Mammary epithelial cell (primary cell): ENCODE measurements at regions not wholly inside any gene's neighbourhood (a gene's known extent, or its start where the extent isn't known, plus 50 kb on each side); places are given as distances from the start of the nearest gene placed in this dataset.

Experiments used
- CTCF ChIP-seq, 2 donors: IDR thresholded peaks in 1 of 2; conservative IDR thresholded peaks in 1 of 2; 2 replicates each; pipeline ENCODE4 v1.5.1; 2011 to 2012; ENCODE audit warnings: inconsistent platforms in 2 of 2, low read length in 2 of 2, mild to moderate bottlenecking in 2 of 2, control low read depth in 1 of 2, low read depth in 1 of 2; ENCODE audit not compliant: insufficient read depth in 1 of 2; ENCODE audit errors: extremely low read depth in 1 of 2
- EZH2 ChIP-seq: IDR thresholded peaks from 2 replicates; pipeline ENCODE4 v1.6.1; 2012; ENCODE audit warnings: low read length, inconsistent platforms, borderline replicate concordance

GRCh38 chr18:76610012-76610411 lies 115.0 kb upstream of the ZNF516 start:
- TF ChIP-seq CTCF (conservative IDR thresholded peaks at IDR 0.05 in 1 of 2, IDR thresholded peaks at IDR 0.05 in 1 of 2; ENCODE audit: extremely low read depth in 1 of 2, insufficient read depth in 1 of 2, low read depth in 1 of 2, low read length in 2 of 2) (no peak), EZH2 (no peak)
